NCI-H187 treated with DMSO at 0.1 percent for 48 hours (cell line): ENCODE measurements at regions not wholly inside any gene's neighbourhood (a gene's known extent, or its start where the extent isn't known, plus 50 kb on each side); places are given as distances from the start of the nearest gene placed in this dataset.
"Not testable (repeated sequence)": the region's sequence is repeated elsewhere in the genome, so short reads cannot be mapped to it uniquely, and the experiment has no call there.

Experiments used
- DNase-seq: peaks from one replicate; lab custom pipeline; 2025; lab: John Stamatoyannopoulos, UW

GRCh38 chr16:73101568-73101967, 53.6 kb upstream of the ZFHX3 start:
- no peak for DNase-seq

DNA sequence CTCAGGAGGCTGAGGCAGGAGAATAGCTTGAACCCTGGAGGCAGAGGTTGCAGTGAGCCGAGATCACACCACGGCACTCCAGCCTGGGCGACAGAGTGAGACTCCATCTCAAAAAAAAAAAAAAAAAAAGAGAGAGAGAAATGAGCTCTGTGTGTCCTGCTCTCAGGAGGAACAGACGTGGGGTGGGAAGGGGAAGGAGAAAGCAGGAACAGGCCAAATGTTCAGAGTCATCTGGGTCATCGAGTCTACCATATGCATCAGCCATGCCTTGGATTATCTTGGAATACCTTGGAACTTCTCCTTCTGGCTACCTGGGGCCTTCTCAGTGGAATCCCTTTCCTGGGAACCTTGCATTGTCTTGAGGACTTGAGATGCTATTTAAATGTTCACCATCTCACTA, 51.7 kb upstream of the ZFHX3 start:
- DNase-seq = not testable (repeated sequence)
